ENCODE measurements at regions not wholly inside any gene's neighbourhood (a gene's known extent, or its start where the extent isn't known, plus 50 kb on each side); places are given as distances from the start of the nearest gene placed in this dataset.

- no peak overlapping the region for H3K27ac Mint-ChIP-seq
- Histone ChIP-seq H3K4me1 (ENCODE audit: insufficient read depth) (no peaks in the 10 kb centered on the region; the same call in 1 of the 2 replicates), H3K27ac (ENCODE audit: low read depth) (no peak overlapping the region), H2AFZ (no peak overlapping the region; the same call in 1 of the 2 replicates), H3K27me3 (ENCODE audit: insufficient read depth) (no peaks in the 10 kb centered on the region), H3F3A (replicated peaks; ENCODE audit: low read depth) (no peaks in the 10 kb centered on the region), H4K20me1 (replicated peaks; ENCODE audit: insufficient read depth) (no peaks in the 10 kb centered on the region), H3K4me2 (no peak overlapping the region), H3K36me3 (ENCODE audit: insufficient read depth) (no peaks in the 10 kb centered on the region), H3K4me3 (no peak overlapping the region), H3K79me2 (replicated peaks; ENCODE audit: insufficient read depth) (no peaks in the 10 kb centered on the region), H3K9me2 (ENCODE audit: insufficient read depth) (peaks cover 14% of the 10 kb centered on the region; the same call in 1 of the 2 replicates)
- ATAC-seq (no peak), DNase-seq (ENCODE audit: low spot score) (no peak)
- H3K9me3 Mint-ChIP-seq, result no peaks in the 10 kb centered on the region
- H3K4me1 Mint-ChIP-seq, result peaks cover 8% of the 10 kb centered on the region
- peaks cover 1% of the 10 kb centered on the region for H3K27me3 Mint-ChIP-seq (ENCODE audit: insufficient read depth, low read depth, poor library complexity)
- no peaks in the 10 kb centered on the region for H3K36me3 Mint-ChIP-seq (ENCODE audit: low read depth)
- no peak for TF ChIP-seq ZNF114 (CRISPR knock-in tag; IDR thresholded peaks at IDR 0.05)
- no peak for TF ChIP-seq STAT1 (IDR thresholded peaks at IDR 0.05; ENCODE audit: unreplicated experiment)
- TF ChIP-seq ETS1 (IDR thresholded peaks at IDR 0.05), result no peak
- TF ChIP-seq EZH2phosphoT487 (IDR thresholded peaks at IDR 0.05; ENCODE audit: unreplicated experiment), result no peak
- TF ChIP-seq CTCF (conservative IDR thresholded peaks at IDR 0.05; ENCODE audit: low read depth in 2 of 2), result no peak
- TF ChIP-seq, protein P1, sequence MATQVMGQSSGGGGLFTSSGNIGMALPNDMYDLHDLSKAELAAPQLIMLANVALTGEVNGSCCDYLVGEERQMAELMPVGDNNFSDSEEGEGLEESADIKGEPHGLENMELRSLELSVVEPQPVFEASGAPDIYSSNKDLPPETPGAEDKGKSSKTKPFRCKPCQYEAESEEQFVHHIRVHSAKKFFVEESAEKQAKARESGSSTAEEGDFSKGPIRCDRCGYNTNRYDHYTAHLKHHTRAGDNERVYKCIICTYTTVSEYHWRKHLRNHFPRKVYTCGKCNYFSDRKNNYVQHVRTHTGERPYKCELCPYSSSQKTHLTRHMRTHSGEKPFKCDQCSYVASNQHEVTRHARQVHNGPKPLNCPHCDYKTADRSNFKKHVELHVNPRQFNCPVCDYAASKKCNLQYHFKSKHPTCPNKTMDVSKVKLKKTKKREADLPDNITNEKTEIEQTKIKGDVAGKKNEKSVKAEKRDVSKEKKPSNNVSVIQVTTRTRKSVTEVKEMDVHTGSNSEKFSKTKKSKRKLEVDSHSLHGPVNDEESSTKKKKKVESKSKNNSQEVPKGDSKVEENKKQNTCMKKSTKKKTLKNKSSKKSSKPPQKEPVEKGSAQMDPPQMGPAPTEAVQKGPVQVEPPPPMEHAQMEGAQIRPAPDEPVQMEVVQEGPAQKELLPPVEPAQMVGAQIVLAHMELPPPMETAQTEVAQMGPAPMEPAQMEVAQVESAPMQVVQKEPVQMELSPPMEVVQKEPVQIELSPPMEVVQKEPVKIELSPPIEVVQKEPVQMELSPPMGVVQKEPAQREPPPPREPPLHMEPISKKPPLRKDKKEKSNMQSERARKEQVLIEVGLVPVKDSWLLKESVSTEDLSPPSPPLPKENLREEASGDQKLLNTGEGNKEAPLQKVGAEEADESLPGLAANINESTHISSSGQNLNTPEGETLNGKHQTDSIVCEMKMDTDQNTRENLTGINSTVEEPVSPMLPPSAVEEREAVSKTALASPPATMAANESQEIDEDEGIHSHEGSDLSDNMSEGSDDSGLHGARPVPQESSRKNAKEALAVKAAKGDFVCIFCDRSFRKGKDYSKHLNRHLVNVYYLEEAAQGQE (IDR thresholded peaks at IDR 0.05; ENCODE audit: unreplicated experiment), result no peak
- no peak for TF ChIP-seq EZH2 (IDR thresholded peaks at IDR 0.05; ENCODE audit: low read depth, unreplicated experiment)
- no peak for TF ChIP-seq JUNB (IDR thresholded peaks at IDR 0.05; ENCODE audit: unreplicated experiment)
- no peak for TF ChIP-seq ZNF462 (CRISPR knock-in tag; IDR thresholded peaks at IDR 0.05)
- TF ChIP-seq POLR2AphosphoS5 (IDR thresholded peaks at IDR 0.05; ENCODE audit: low read depth), result no peak
- no peak for TF ChIP-seq NANOG (IDR thresholded peaks at IDR 0.05; ENCODE audit: borderline replicate concordance)
- TF ChIP-seq ZNF331 (CRISPR knock-in tag; IDR thresholded peaks at IDR 0.05; ENCODE audit: low read depth), result no peak
- TF ChIP-seq CREB1 (CRISPR knock-in tag; IDR thresholded peaks at IDR 0.05; ENCODE audit: low read depth), result no peak
- no peak overlapping the region for H3K4me3 Mint-ChIP-seq
Measured at GRCh38 chr13:44278166-44278565, 95.5 kb upstream of the SERP2 start.
